Thyroid gland (tissue), 4 donors: ENCODE measurements at regions not wholly inside any gene's neighbourhood (a gene's known extent, or its start where the extent isn't known, plus 50 kb on each side); places are given as distances from the start of the nearest gene placed in this dataset.

Source experiments
- DNase-seq, 2 donors: peaks; one replicate each; pipeline ENCODE4 v3.0.0-alpha.2; 2019
- H3K27ac ChIP-seq, 3 donors: fragments of 200-600 bp; sonication (generic); 1 replicate in 2 of 3; 2 replicates in 1 of 3; pipeline ENCODE4 v1.5.1; 2016 to 2019; ENCODE audit warnings: mild to moderate bottlenecking in 1 of 3, moderate library complexity in 1 of 3
- H3K27me3 ChIP-seq: fragments of 200-600 bp; sonication (generic); one replicate; pipeline ENCODE4 v1.5.1; 2019
- H3K36me3 ChIP-seq, 2 donors: fragments of 200-600 bp; sonication (generic); one replicate each; pipeline ENCODE4 v1.5.1; 2016 to 2019
- H3K4me1 ChIP-seq, 2 donors: fragments of 200-600 bp; sonication (generic); one replicate each; pipeline ENCODE4 v1.5.1; 2017 to 2019
- H3K4me3 ChIP-seq, 3 donors: fragments of 200-600 bp; sonication (generic); replicated peaks in 1 of 3; 1 replicate in 2 of 3; 2 replicates in 1 of 3; pipeline ENCODE4 v1.5.1; 2016; ENCODE audit warnings: mild to moderate bottlenecking in 1 of 3
- H3K9me3 ChIP-seq: fragments of 200-600 bp; sonication (generic); one replicate; pipeline ENCODE4 v1.5.1; 2017
- POLR2A ChIP-seq, 2 donors: fragments of 450-650 bp; IDR thresholded peaks; one replicate each; pipeline ENCODE4 v1.6.1; 2017; ENCODE audit warnings: antibody characterized with exemption in 2 of 2, mild to moderate bottlenecking in 2 of 2, moderate library complexity in 1 of 2
- WGBS, 2 donors: methylation state at CpG; one replicate each; pipeline ENCODE4 v1.1.5; 2017; 5-methylcytosine and 5-hydroxymethylcytosine counted together
- intact Hi-C: fragments of 100-400 bp; cut with DNase I; formaldehyde crosslinking; loops from one replicate; pipeline ENCODE4 v1.15.1; 2023
- TF ChIP-seq, protein P1 (sequence below), 6 experiments: fragments of 200-600 bp in 3 of 6; fragments of 450-650 bp in 3 of 6; sonication (generic) in 3 of 6; IDR thresholded peaks; one replicate each; pipeline ENCODE4 v1.5.1; 2016 to 2019; ENCODE audit warnings: antibody characterized with exemption in 6 of 6, mild to moderate bottlenecking in 2 of 6, inconsistent platforms in 1 of 6, moderate library complexity in 1 of 6

DNA sequence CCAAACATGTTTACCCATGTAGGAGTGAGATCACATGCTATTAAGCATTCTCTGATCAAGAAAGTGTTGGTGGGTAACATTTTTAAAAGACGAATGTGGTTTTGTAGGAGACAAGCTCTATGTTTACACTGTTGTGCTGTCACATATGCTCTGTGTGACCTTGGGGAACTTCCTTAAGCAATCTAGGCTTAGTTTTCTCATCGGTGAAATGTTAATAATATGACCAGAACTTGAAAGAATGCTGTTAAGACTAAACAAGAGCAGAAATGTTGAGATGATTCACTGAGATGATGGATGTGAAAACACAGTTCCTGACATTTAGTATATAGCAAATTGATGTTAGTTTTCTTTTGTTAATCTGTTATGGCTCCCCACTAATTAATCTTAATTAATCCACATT, 860.9 kb upstream of the CNTNAP5 start:
- no peaks in the 10 kb centered on the region for H3K9me3 ChIP-seq
- no peak overlapping the region for H3K27ac ChIP-seq
- H3K36me3 ChIP-seq = no peaks in the 10 kb centered on the region
- no peaks in the 10 kb centered on the region for H3K4me1 ChIP-seq
- DNase-seq = no peak
- intact Hi-C loops = no loop called here
- H3K4me3 ChIP-seq = no peak overlapping the region
- TF ChIP-seq POLR2A (IDR thresholded peaks at IDR 0.05) = no peak
- TF ChIP-seq, protein P1, sequence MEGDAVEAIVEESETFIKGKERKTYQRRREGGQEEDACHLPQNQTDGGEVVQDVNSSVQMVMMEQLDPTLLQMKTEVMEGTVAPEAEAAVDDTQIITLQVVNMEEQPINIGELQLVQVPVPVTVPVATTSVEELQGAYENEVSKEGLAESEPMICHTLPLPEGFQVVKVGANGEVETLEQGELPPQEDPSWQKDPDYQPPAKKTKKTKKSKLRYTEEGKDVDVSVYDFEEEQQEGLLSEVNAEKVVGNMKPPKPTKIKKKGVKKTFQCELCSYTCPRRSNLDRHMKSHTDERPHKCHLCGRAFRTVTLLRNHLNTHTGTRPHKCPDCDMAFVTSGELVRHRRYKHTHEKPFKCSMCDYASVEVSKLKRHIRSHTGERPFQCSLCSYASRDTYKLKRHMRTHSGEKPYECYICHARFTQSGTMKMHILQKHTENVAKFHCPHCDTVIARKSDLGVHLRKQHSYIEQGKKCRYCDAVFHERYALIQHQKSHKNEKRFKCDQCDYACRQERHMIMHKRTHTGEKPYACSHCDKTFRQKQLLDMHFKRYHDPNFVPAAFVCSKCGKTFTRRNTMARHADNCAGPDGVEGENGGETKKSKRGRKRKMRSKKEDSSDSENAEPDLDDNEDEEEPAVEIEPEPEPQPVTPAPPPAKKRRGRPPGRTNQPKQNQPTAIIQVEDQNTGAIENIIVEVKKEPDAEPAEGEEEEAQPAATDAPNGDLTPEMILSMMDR (IDR thresholded peaks at IDR 0.05) = no peak
- WGBS, 2 donors = 67 to 78% methylated on average over 2 of the region's 2 CpGs
- H3K27me3 ChIP-seq = no peaks in the 10 kb centered on the region

DNA sequence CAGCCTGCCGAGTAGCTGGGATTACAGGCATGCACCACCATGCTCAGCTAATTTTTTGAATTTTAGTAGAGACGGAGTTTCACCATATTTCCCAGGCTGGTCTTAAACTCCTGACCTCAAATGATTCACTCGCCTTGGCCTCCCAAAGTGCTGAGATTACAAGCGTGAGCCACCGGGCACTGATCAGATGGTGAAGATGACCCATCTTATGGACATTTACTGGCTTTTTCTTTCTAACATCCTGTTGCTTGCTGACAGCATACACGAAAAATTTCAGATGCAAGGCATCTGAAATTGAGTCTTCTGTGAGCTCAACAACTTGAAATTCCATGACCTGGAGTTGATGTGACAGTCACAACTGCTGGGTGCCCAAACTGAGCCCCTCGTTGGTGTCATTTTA, 859.5 kb upstream of the CNTNAP5 start:
- H3K9me3 ChIP-seq = no peaks in the 10 kb centered on the region
- no peaks in the 10 kb centered on the region for H3K36me3 ChIP-seq
- no peak for DNase-seq
- no peaks in the 10 kb centered on the region for H3K27me3 ChIP-seq
- no peaks in the 10 kb centered on the region for H3K4me1 ChIP-seq
- no peak overlapping the region for H3K27ac ChIP-seq
- no peak for TF ChIP-seq POLR2A (IDR thresholded peaks at IDR 0.05)
- TF ChIP-seq, protein P1 (IDR thresholded peaks at IDR 0.05) = no peak
- intact Hi-C loops = no loop called here
- WGBS, 2 donors = 77 to 90% methylated on average over 7 of the region's 7 CpGs
- H3K4me3 ChIP-seq = no peak overlapping the region

DNA sequence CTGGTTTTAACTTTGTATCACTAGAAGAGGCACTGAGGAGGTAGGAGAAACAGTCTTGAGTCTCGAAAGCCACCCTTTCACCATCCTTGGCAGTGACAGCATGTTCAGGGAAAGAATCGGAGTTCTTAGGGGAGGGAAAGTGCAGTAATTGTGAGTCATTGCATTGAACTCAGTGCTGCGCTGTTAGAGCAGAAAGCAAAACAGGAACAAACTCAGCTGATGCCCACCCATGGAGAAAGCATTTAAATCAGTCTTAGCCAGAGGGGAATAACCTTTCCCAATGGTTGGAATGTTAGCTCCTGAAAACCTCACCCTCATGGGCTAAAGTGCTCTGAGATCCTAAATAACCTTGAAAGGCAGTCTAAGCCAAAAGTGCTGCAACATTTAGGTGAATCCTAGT, 845.6 kb upstream of the CNTNAP5 start:
- no peaks in the 10 kb centered on the region for H3K4me1 ChIP-seq
- WGBS, 2 donors = 65 to 78% methylated on average over 3 of the region's 3 CpGs
- TF ChIP-seq, protein P1 (IDR thresholded peaks at IDR 0.05) = no peak
- TF ChIP-seq POLR2A (IDR thresholded peaks at IDR 0.05) = no peak
- no peaks in the 10 kb centered on the region for H3K36me3 ChIP-seq
- no peak for DNase-seq
- no peaks in the 10 kb centered on the region for H3K27me3 ChIP-seq
- intact Hi-C loops = no loop called here
- H3K9me3 ChIP-seq = no peaks in the 10 kb centered on the region
- no peak overlapping the region for H3K4me3 ChIP-seq
- no peak overlapping the region for H3K27ac ChIP-seq

DNA sequence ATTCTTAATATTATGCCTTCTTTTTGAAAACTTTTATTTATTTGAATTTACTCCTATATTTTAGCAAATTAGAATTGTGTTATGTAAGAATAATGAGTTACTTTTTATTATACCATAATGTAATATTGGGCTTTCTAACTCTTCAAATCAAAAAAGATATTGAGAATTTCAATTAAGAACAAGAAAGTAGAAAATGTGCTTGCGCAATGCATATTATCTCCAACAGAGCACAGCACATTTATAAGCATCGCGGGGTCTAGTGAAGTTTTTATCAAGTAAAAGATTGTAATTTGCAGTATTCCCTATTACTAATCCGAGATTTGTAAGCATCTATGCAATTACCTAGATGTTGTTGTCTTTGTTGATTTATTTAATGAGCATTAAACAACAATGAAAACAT, 829.1 kb upstream of the CNTNAP5 start:
- Histone ChIP-seq H3K9me3 (no peaks in the 10 kb centered on the region), H3K27ac (no peak overlapping the region), H3K4me3 (no peak overlapping the region), H3K4me1 (no peaks in the 10 kb centered on the region), H3K27me3 (no peaks in the 10 kb centered on the region), H3K36me3 (no peaks in the 10 kb centered on the region)
- intact Hi-C loops = no loop called here
- TF ChIP-seq, protein P1 (IDR thresholded peaks at IDR 0.05) = no peak
- no peak for TF ChIP-seq POLR2A (IDR thresholded peaks at IDR 0.05)
- DNase-seq = no peak
- WGBS, 2 donors = 90 to 92% methylated on average over 4 of the region's 4 CpGs

DNA sequence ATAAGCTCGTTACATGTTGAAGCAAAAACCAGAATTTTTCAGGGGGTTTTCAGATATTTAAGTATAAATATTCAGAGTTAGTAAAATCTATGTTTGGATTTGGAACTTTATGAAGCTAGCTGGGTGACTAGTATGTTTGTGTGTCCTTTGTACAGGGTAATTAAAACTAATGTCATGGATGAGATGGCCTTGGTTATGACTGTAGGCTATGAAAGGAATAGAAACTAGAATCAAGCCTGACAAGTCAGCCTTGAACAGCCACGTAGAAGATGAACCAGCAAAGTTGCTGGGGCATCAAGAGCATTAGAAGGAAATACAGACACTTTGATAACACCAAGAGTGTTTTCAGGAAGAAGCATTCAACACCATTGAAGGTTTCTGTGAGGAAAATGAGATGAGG, 825.1 kb upstream of the CNTNAP5 start:
- WGBS, 2 donors = 70 to 80% methylated on average over 2 of the region's 2 CpGs
- no peak for DNase-seq
- H3K4me1 ChIP-seq = no peaks in the 10 kb centered on the region
- TF ChIP-seq POLR2A (IDR thresholded peaks at IDR 0.05) = no peak
- TF ChIP-seq, protein P1 (IDR thresholded peaks at IDR 0.05) = no peak
- H3K9me3 ChIP-seq = no peaks in the 10 kb centered on the region
- H3K36me3 ChIP-seq = no peaks in the 10 kb centered on the region
- H3K27ac ChIP-seq = no peak overlapping the region
- intact Hi-C loops = no loop called here
- H3K4me3 ChIP-seq = no peak overlapping the region
- H3K27me3 ChIP-seq = no peaks in the 10 kb centered on the region
